ENCODE measurements at regions not wholly inside any gene's neighbourhood (a gene's known extent, or its start where the extent isn't known, plus 50 kb on each side); places are given as distances from the start of the nearest gene placed in this dataset.

GRCh38 chr11:23997356-23997755 is 499.5 kb upstream of the LUZP2 start:
- no peak for ATAC-seq (ENCODE audit: insufficient read depth, low FRiP score)
- no peak overlapping the region for H3K9ac ChIP-seq (ENCODE audit: insufficient read depth in 1 of 2, low read length in 2 of 2)
- 87 to 93% methylated on average over 1 of the region's 1 CpG for WGBS, 2 donors

GRCh38 chr11:24005202-24005876 is 491.5 kb upstream of the LUZP2 start:
- Histone ChIP-seq H3K4me1 (ENCODE audit: control insufficient read depth in 5 of 5, insufficient read depth in 5 of 5, low read length in 5 of 5) (no peaks in the 10 kb centered on the region), H3K9ac (ENCODE audit: insufficient read depth in 1 of 2, low read length in 2 of 2) (no peak overlapping the region), H3K27ac (ENCODE audit: low read depth in 1 of 2, low read length in 1 of 2) (no peak overlapping the region), H3K36me3 (ENCODE audit: control insufficient read depth in 4 of 4, insufficient read depth in 4 of 4, low read length in 4 of 4) (no peaks in the 10 kb centered on the region), H3K27me3 (ENCODE audit: control insufficient read depth in 3 of 3, insufficient read depth in 3 of 3, low read length in 2 of 3) (no peaks in the 10 kb centered on the region), H3K4me3 (no peak overlapping the region), H3K9me3 (ENCODE audit: control insufficient read depth in 4 of 4, insufficient read depth in 3 of 4, low read length in 3 of 4) (no peaks in the 10 kb centered on the region)
- TF ChIP-seq, protein P1, sequence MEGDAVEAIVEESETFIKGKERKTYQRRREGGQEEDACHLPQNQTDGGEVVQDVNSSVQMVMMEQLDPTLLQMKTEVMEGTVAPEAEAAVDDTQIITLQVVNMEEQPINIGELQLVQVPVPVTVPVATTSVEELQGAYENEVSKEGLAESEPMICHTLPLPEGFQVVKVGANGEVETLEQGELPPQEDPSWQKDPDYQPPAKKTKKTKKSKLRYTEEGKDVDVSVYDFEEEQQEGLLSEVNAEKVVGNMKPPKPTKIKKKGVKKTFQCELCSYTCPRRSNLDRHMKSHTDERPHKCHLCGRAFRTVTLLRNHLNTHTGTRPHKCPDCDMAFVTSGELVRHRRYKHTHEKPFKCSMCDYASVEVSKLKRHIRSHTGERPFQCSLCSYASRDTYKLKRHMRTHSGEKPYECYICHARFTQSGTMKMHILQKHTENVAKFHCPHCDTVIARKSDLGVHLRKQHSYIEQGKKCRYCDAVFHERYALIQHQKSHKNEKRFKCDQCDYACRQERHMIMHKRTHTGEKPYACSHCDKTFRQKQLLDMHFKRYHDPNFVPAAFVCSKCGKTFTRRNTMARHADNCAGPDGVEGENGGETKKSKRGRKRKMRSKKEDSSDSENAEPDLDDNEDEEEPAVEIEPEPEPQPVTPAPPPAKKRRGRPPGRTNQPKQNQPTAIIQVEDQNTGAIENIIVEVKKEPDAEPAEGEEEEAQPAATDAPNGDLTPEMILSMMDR (IDR thresholded peaks at IDR 0.05; ENCODE audit: control extremely low read depth, extremely low read depth): no peak
- ATAC-seq (ENCODE audit: insufficient read depth, low FRiP score): no peak
- DNase-seq: no peak

More at GRCh38 chr11:23997356-23997755, 499.5 kb upstream of the LUZP2 start:
- TF ChIP-seq, protein P1 (IDR thresholded peaks at IDR 0.05; ENCODE audit: control extremely low read depth, extremely low read depth): no peak
- H3K4me1 ChIP-seq (ENCODE audit: control insufficient read depth in 5 of 5, insufficient read depth in 5 of 5, low read length in 5 of 5): no peaks in the 10 kb centered on the region
- no peaks in the 10 kb centered on the region for H3K36me3 ChIP-seq (ENCODE audit: control insufficient read depth in 4 of 4, insufficient read depth in 4 of 4, low read length in 4 of 4)
- peaks cover 0 to 6% (median 2%) of the 10 kb centered on the region in 4 donors for H3K9me3 ChIP-seq (ENCODE audit: control insufficient read depth in 4 of 4, insufficient read depth in 3 of 4, low read length in 3 of 4)
- no peak for DNase-seq
- H3K27me3 ChIP-seq (ENCODE audit: control insufficient read depth in 3 of 3, insufficient read depth in 3 of 3, low read length in 2 of 3): no peaks in the 10 kb centered on the region
- H3K27ac ChIP-seq (ENCODE audit: low read depth in 1 of 2, low read length in 1 of 2): no peak overlapping the region
- H3K4me3 ChIP-seq: no peak overlapping the region

DNA sequence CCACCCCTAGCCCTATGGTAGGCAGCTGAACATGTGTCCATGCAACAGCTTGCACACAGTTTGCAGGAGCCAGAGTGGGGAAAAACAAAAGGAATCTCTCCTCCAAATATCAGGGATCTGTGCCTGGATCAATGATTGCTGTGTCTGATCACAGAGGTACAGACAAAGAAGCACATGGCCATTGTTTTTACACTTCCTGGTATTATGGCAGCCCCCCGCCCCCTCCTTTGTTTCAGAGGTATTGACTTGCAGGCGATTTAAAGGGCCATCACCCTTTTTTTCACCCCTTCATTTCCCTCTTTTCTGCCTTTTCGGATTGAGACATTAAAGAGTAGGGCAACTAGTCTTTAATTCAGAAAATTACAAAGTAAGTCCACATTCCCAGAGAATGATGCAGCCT is 453.0 kb upstream of the LUZP2 start:
- Histone ChIP-seq H3K36me3 (ENCODE audit: control insufficient read depth in 4 of 4, insufficient read depth in 4 of 4, low read length in 4 of 4) (no peaks in the 10 kb centered on the region), H3K4me1 (ENCODE audit: control insufficient read depth in 5 of 5, insufficient read depth in 5 of 5, low read length in 5 of 5) (no peaks in the 10 kb centered on the region), H3K27me3 (ENCODE audit: control insufficient read depth in 3 of 3, insufficient read depth in 3 of 3, low read length in 2 of 3) (no peaks in the 10 kb centered on the region), H3K4me3 (no peak overlapping the region), H3K9me3 (ENCODE audit: control insufficient read depth in 4 of 4, insufficient read depth in 3 of 4, low read length in 3 of 4) (no peaks in the 10 kb centered on the region), H3K9ac (ENCODE audit: insufficient read depth in 1 of 2, low read length in 2 of 2) (no peak overlapping the region), H3K27ac (ENCODE audit: low read depth in 1 of 2, low read length in 1 of 2) (no peak overlapping the region)
- no peak for ATAC-seq (ENCODE audit: insufficient read depth, low FRiP score)
- TF ChIP-seq, protein P1 (IDR thresholded peaks at IDR 0.05; ENCODE audit: control extremely low read depth, extremely low read depth): no peak
- no peak for DNase-seq
- WGBS, 2 donors: 83% methylated on average over 3 of the region's 3 CpGs

- Histone ChIP-seq H3K4me3 (no peak overlapping the region), H3K36me3 (ENCODE audit: control insufficient read depth in 4 of 4, insufficient read depth in 4 of 4, low read length in 4 of 4) (no peaks in the 10 kb centered on the region)
- no peak for ATAC-seq (ENCODE audit: insufficient read depth, low FRiP score)
Measured at GRCh38 chr11:24046731-24047130, 450.1 kb upstream of the LUZP2 start.

More at GRCh38 chr11:24046731-24047130, 450.1 kb upstream of the LUZP2 start:
- Histone ChIP-seq H3K27me3 (ENCODE audit: control insufficient read depth in 3 of 3, insufficient read depth in 3 of 3, low read length in 2 of 3) (no peaks in the 10 kb centered on the region), H3K9me3 (ENCODE audit: control insufficient read depth in 4 of 4, insufficient read depth in 3 of 4, low read length in 3 of 4) (no peaks in the 10 kb centered on the region), H3K27ac (ENCODE audit: low read depth in 1 of 2, low read length in 1 of 2) (no peak overlapping the region), H3K4me1 (ENCODE audit: control insufficient read depth in 5 of 5, insufficient read depth in 5 of 5, low read length in 5 of 5) (no peaks in the 10 kb centered on the region), H3K9ac (ENCODE audit: insufficient read depth in 1 of 2, low read length in 2 of 2) (no peak overlapping the region)
- TF ChIP-seq, protein P1 (IDR thresholded peaks at IDR 0.05; ENCODE audit: control extremely low read depth, extremely low read depth): no peak
- WGBS, 2 donors: 74 to 76% methylated on average over 1 of the region's 1 CpG
- no peak for DNase-seq

Data from lung (tissue), 11 donors.